Neural cell (in vitro differentiated cells): ENCODE measurements at regions not wholly inside any gene's neighbourhood (a gene's known extent, or its start where the extent isn't known, plus 50 kb on each side); places are given as distances from the start of the nearest gene placed in this dataset.
A peak's percentile ranks its signal among the peaks of the same experiment; 100 is the strongest.

Experiments
- H2AFZ ChIP-seq: fragments of 200-600, 300-800 bp; sonication (generic), shearing (Covaris generic); 2 replicates; pipeline ENCODE4 v1.6.0; 2014; ENCODE audit warnings: low read depth, mild to moderate bottlenecking, antibody characterized with exemption, low read length, moderate library complexity
- H3F3A ChIP-seq: fragments of 200-600 bp; shearing (Covaris generic); 2 replicates; pipeline ENCODE4 v1.6.1; 2016; ENCODE audit warnings: mild to moderate bottlenecking, moderate library complexity, mixed read lengths, antibody characterized with exemption, low read length; ENCODE audit not compliant: insufficient read depth, poor library complexity, severe bottlenecking
- H3K27ac ChIP-seq: fragments of 200-600, 300-800 bp; sonication (generic), shearing (Covaris generic); 2 replicates; pipeline ENCODE4 v1.5.1; 2014; ENCODE audit warnings: mild to moderate bottlenecking, low read length, moderate library complexity
- H3K27me3 ChIP-seq: fragments of 300-800, 200-600 bp; sonication (generic), shearing (Covaris generic); 2 replicates; pipeline ENCODE4 v1.6.0; 2014; ENCODE audit warnings: mild to moderate bottlenecking, low read depth, low read length, moderate library complexity; ENCODE audit not compliant: insufficient read depth
- H3K36me3 ChIP-seq: fragments of 300-800, 200-600 bp; sonication (generic), shearing (Covaris generic); 2 replicates; pipeline ENCODE4 v1.5.1; 2014; ENCODE audit warnings: mild to moderate bottlenecking, antibody characterized with exemption, low read length, moderate library complexity; ENCODE audit not compliant: insufficient read depth
- H3K4me2 ChIP-seq: fragments of 300-800, 200-600 bp; sonication (generic), shearing (Covaris generic); 2 replicates; pipeline ENCODE4 v1.6.0; 2014; ENCODE audit warnings: mild to moderate bottlenecking, low read length
- H3K4me3 ChIP-seq: fragments of 300-800, 200-600 bp; sonication (generic), shearing (Covaris generic); 2 replicates; pipeline ENCODE4 v1.5.1; 2014; ENCODE audit warnings: mild to moderate bottlenecking, low read length, moderate library complexity
- H3K79me2 ChIP-seq: fragments of 200-600 bp; shearing (Covaris generic); replicated peaks from 2 replicates; pipeline ENCODE4 v1.6.0; 2014; ENCODE audit warnings: mild to moderate bottlenecking, low read length, moderate library complexity; ENCODE audit not compliant: insufficient read depth
- H3K9ac ChIP-seq: fragments of 300-800, 200-600 bp; sonication (generic), shearing (Covaris generic); 2 replicates; pipeline ENCODE4 v1.6.1; 2016; ENCODE audit warnings: mild to moderate bottlenecking, low read length, mixed read lengths
- H3K9me2 ChIP-seq: fragments of 200-600 bp; shearing (Covaris generic); 2 replicates; pipeline ENCODE4 v1.6.1; 2016; ENCODE audit warnings: mild to moderate bottlenecking, low read length, mixed read lengths; ENCODE audit not compliant: insufficient read depth
- H3K9me3 ChIP-seq: fragments of 200-600, 300-800 bp; sonication (generic), shearing (Covaris generic); 2 replicates; pipeline ENCODE4 v1.6.1; 2016; ENCODE audit warnings: mild to moderate bottlenecking, mixed run types, low read length, moderate library complexity, mixed read lengths
- H4K20me1 ChIP-seq: fragments of 200-600 bp; shearing (Covaris generic); 2 replicates; pipeline ENCODE4 v1.6.1; 2016; ENCODE audit warnings: mild to moderate bottlenecking, mixed run types; ENCODE audit not compliant: insufficient read depth
- CTCF ChIP-seq: fragments of 450-650 bp; IDR thresholded peaks from 2 replicates; pipeline ENCODE4 v1.5.1; 2014; ENCODE audit warnings: antibody characterized with exemption, mild to moderate bottlenecking, moderate library complexity; ENCODE audit not compliant: poor library complexity, severe bottlenecking
- EP300 ChIP-seq: fragments of 450-650 bp; conservative IDR thresholded peaks from 2 replicates; pipeline ENCODE4 v1.6.1; 2014; ENCODE audit warnings: antibody characterized with exemption, mild to moderate bottlenecking, moderate library complexity; ENCODE audit not compliant: poor library complexity, severe bottlenecking
- EZH2 ChIP-seq: fragments of 200-600, 300-800 bp; shearing (Covaris generic), sonication (generic); IDR thresholded peaks from 2 replicates; pipeline ENCODE4 v1.6.1; 2014; ENCODE audit warnings: antibody characterized with exemption, low read length, borderline replicate concordance, mild to moderate bottlenecking; ENCODE audit not compliant: insufficient read depth, poor library complexity, severe bottlenecking
- MXI1 ChIP-seq: fragments of 450-650 bp; conservative IDR thresholded peaks from 2 replicates; pipeline ENCODE4 v1.6.1; 2014; ENCODE audit warnings: antibody characterized with exemption, mild to moderate bottlenecking; ENCODE audit not compliant: poor library complexity, severe bottlenecking
- POLR2AphosphoS5 ChIP-seq: IDR thresholded peaks from 2 replicates; pipeline ENCODE4 v1.6.1; 2012
- RAD21 ChIP-seq: fragments of 450-650 bp; conservative IDR thresholded peaks from 2 replicates; pipeline ENCODE4 v1.6.1; 2014; ENCODE audit warnings: antibody characterized with exemption, mild to moderate bottlenecking, moderate library complexity
- REST ChIP-seq: IDR thresholded peaks from 2 replicates; pipeline ENCODE4 v1.6.1; 2012; ENCODE audit warnings: borderline replicate concordance
- SMC3 ChIP-seq: fragments of 450-650 bp; conservative IDR thresholded peaks from 2 replicates; pipeline ENCODE4 v1.6.1; 2014; ENCODE audit warnings: antibody characterized with exemption, mild to moderate bottlenecking, moderate library complexity; ENCODE audit not compliant: poor library complexity
- TAF1 ChIP-seq: IDR thresholded peaks from 2 replicates; pipeline ENCODE4 v1.6.1; 2012; ENCODE audit warnings: low read depth

GRCh38 chr18:40868110-40868858 is 1086.8 kb upstream of the PIK3C3 start:
- Histone ChIP-seq H3K9me2 (no peaks in the 10 kb centered on the region), H3F3A (no peaks in the 10 kb centered on the region), H2AFZ (no peak overlapping the region), H3K36me3 (no peaks in the 10 kb centered on the region), H4K20me1 (no peaks in the 10 kb centered on the region), H3K27ac (no peak overlapping the region), H3K9ac (no peak overlapping the region), H3K79me2 (no peaks in the 10 kb centered on the region), H3K4me2 (peak overlapping the region; percentile 3), H3K4me3 (no peak overlapping the region), H3K9me3 (no peaks in the 10 kb centered on the region), H3K27me3 (no peaks in the 10 kb centered on the region)
- no peak for TF ChIP-seq REST
- no peak for TF ChIP-seq POLR2AphosphoS5
- TF ChIP-seq EP300 = no peak
- TF ChIP-seq SMC3 = no peak
- no peak for TF ChIP-seq EZH2
- no peak for TF ChIP-seq MXI1
- TF ChIP-seq CTCF = no peak
- TF ChIP-seq RAD21 = no peak
- TF ChIP-seq TAF1 = no peak

GRCh38 chr18:40867459-40867858 is 1087.6 kb upstream of the PIK3C3 start:
- Histone ChIP-seq H3K9me3 (no peaks in the 10 kb centered on the region), H3K9ac (no peak overlapping the region), H3K9me2 (no peaks in the 10 kb centered on the region), H3K4me3 (peak overlapping the region; percentile 12), H2AFZ (no peak overlapping the region), H4K20me1 (no peaks in the 10 kb centered on the region), H3K79me2 (no peaks in the 10 kb centered on the region), H3F3A (no peaks in the 10 kb centered on the region), H3K27ac (peak overlapping the region; percentile 19), H3K4me2 (peak overlapping the region; percentile 3), H3K27me3 (no peaks in the 10 kb centered on the region), H3K36me3 (no peaks in the 10 kb centered on the region)
- TF ChIP-seq SMC3 = no peak
- no peak for TF ChIP-seq REST
- TF ChIP-seq CTCF = no peak
- TF ChIP-seq EZH2 = no peak
- no peak for TF ChIP-seq MXI1
- TF ChIP-seq EP300 = no peak
- TF ChIP-seq TAF1 = no peak
- no peak for TF ChIP-seq POLR2AphosphoS5
- TF ChIP-seq RAD21 = no peak
